ENCODE measurements at regions not wholly inside any gene's neighbourhood (a gene's known extent, or its start where the extent isn't known, plus 50 kb on each side); places are given as distances from the start of the nearest gene placed in this dataset.
"Not testable (repeated sequence)": the region's sequence is repeated elsewhere in the genome, so short reads cannot be mapped to it uniquely, and the experiment has no call there.

GRCh38 chr13:90723381-90723780, 624.1 kb upstream of the MIR17HG start:
- H2AFZ ChIP-seq: no peak overlapping the region
- H3K27ac ChIP-seq: no peak overlapping the region
- H3K79me2 ChIP-seq: no peaks in the 10 kb centered on the region
- H3K9ac ChIP-seq: no peak overlapping the region
- H3K27me3 ChIP-seq (ENCODE audit: control insufficient read depth, insufficient read depth, low read length): no peaks in the 10 kb centered on the region
- no peak for TF ChIP-seq CTCF (IDR thresholded peaks at IDR 0.05)
- no peak overlapping the region for H3K4me3 ChIP-seq (ENCODE audit: low read depth, low read length)
- H3K4me1 ChIP-seq: no peaks in the 10 kb centered on the region
- H3K36me3 ChIP-seq (ENCODE audit: control insufficient read depth, insufficient read depth, low read length): no peaks in the 10 kb centered on the region
- no peak overlapping the region for H3K4me2 ChIP-seq (ENCODE audit: low read length)
- no peaks in the 10 kb centered on the region for H3K9me3 ChIP-seq (ENCODE audit: control insufficient read depth, low read length)

- Histone ChIP-seq H3K4me1 (no peaks in the 10 kb centered on the region), H3K27me3 (ENCODE audit: control insufficient read depth, insufficient read depth, low read length) (no peaks in the 10 kb centered on the region), H3K4me2 (ENCODE audit: low read length) (no peak overlapping the region), H3K4me3 (ENCODE audit: low read depth, low read length) (no peak overlapping the region), H3K27ac (no peak overlapping the region), H3K9ac (no peak overlapping the region), H2AFZ (no peak overlapping the region), H3K36me3 (ENCODE audit: control insufficient read depth, insufficient read depth, low read length) (no peaks in the 10 kb centered on the region), H3K79me2 (no peaks in the 10 kb centered on the region), H3K9me3 (ENCODE audit: control insufficient read depth, low read length) (no peaks in the 10 kb centered on the region)
- TF ChIP-seq CTCF (IDR thresholded peaks at IDR 0.05): no peak
Measured at GRCh38 chr13:90726375-90726774, 621.1 kb upstream of the MIR17HG start.

- Histone ChIP-seq H3K27me3 (ENCODE audit: control insufficient read depth, insufficient read depth, low read length) (no peaks in the 10 kb centered on the region), H3K36me3 (ENCODE audit: control insufficient read depth, insufficient read depth, low read length) (no peaks in the 10 kb centered on the region), H3K27ac (no peak overlapping the region), H3K9me3 (ENCODE audit: control insufficient read depth, low read length) (no peaks in the 10 kb centered on the region), H3K79me2 (no peaks in the 10 kb centered on the region), H3K9ac (no peak overlapping the region), H3K4me3 (ENCODE audit: low read depth, low read length) (no peak overlapping the region), H3K4me2 (ENCODE audit: low read length) (no peak overlapping the region), H3K4me1 (no peaks in the 10 kb centered on the region), H2AFZ (no peak overlapping the region)
- TF ChIP-seq CTCF (IDR thresholded peaks at IDR 0.05): no peak
Measured at GRCh38 chr13:90732049-90732448, 615.4 kb upstream of the MIR17HG start.

- H3K4me2 ChIP-seq (ENCODE audit: low read length); H3K79me2 ChIP-seq; H3K27me3 ChIP-seq (ENCODE audit: control insufficient read depth, insufficient read depth, low read length); H3K4me3 ChIP-seq (ENCODE audit: low read depth, low read length); H3K9me3 ChIP-seq (ENCODE audit: control insufficient read depth, low read length); H3K4me1 ChIP-seq; H3K27ac ChIP-seq; H3K36me3 ChIP-seq (ENCODE audit: control insufficient read depth, insufficient read depth, low read length); H2AFZ ChIP-seq; H3K9ac ChIP-seq: not testable (repeated sequence)
Measured at GRCh38 chr13:90734497-90734896, 613.0 kb upstream of the MIR17HG start.

- Histone ChIP-seq H3K4me2 (ENCODE audit: low read length) (no peak overlapping the region), H3K79me2 (no peaks in the 10 kb centered on the region), H3K4me3 (ENCODE audit: low read depth, low read length) (no peak overlapping the region), H3K27me3 (ENCODE audit: control insufficient read depth, insufficient read depth, low read length) (no peaks in the 10 kb centered on the region), H2AFZ (no peak overlapping the region), H3K36me3 (ENCODE audit: control insufficient read depth, insufficient read depth, low read length) (no peaks in the 10 kb centered on the region), H3K4me1 (no peaks in the 10 kb centered on the region), H3K9me3 (ENCODE audit: control insufficient read depth, low read length) (no peaks in the 10 kb centered on the region), H3K9ac (no peak overlapping the region), H3K27ac (no peak overlapping the region)
- TF ChIP-seq CTCF (IDR thresholded peaks at IDR 0.05): no peak
Measured at GRCh38 chr13:90738881-90739280, 608.6 kb upstream of the MIR17HG start.

Data from parathyroid adenoma (tissue), 2 donors.